ENCODE measurements at regions not wholly inside any gene's neighbourhood (a gene's known extent, or its start where the extent isn't known, plus 50 kb on each side); places are given as distances from the start of the nearest gene placed in this dataset.

DNA sequence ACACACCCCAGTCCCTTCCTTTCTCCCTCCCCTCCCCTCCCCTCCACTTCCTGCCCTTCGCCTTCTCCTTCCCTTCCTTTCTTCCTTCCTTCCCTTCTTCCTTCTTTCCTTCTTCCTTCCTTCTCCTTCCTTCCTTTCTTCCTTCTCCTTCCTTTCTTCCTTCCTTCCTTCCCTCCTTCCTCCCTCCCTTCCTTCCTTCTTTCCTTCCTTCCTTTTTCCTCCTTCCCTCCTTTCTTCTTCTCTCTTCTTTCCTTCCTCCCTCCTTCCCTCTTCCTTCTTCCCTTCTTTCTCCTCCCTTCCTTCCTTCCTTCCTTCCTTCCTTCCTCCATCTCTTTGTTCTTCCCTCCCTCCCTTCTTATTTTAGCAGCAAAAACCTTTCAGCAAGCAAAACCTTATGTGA lies 162.1 kb downstream of the EFNB1 start:
- peak overlapping the region; percentile 84; the same call in 1 of the 2 replicates for H3K18ac ChIP-seq (ENCODE audit: low read depth, low read length)
- no peak for DNase-seq
- in situ Hi-C loops (cut with MboI; ENCODE audit: low sequenced_read_pairs) = no loop called here

More for the DNA sequence above, 162.1 kb downstream of the EFNB1 start:
- 64% methylated on average over 1 of the region's 1 CpG; no CpG with 5 or more reads in 1 of the 2 experiments for WGBS, 2 experiments (ENCODE audit: extremely low coverage in 2 of 2, insufficient read length in 1 of 2)
- H3K4me3 ChIP-seq (ENCODE audit: insufficient read depth, low read depth, low read length) = no peak overlapping the region
- H4K20me1 ChIP-seq (ENCODE audit: insufficient read depth, low read length) = no peaks in the 10 kb centered on the region
- no peaks in the 10 kb centered on the region for H3K36me3 ChIP-seq (ENCODE audit: control insufficient read depth, insufficient read depth, low read length)
- CTCF ChIA-PET = no interaction called here
- H4K91ac ChIP-seq (ENCODE audit: insufficient read depth, low read depth, low read length) = 0 out of 2 replicates have a peak overlapping the region, but pooled peaks have one; percentile 39
- no peak overlapping the region for H2BK5ac ChIP-seq (ENCODE audit: low read depth, low read length, poor library complexity, severe bottlenecking)
- H3K27me3 ChIP-seq (ENCODE audit: control insufficient read depth, insufficient read depth, low read length) = peaks cover 8% of the 10 kb centered on the region; the same call in 1 of the 2 replicates
- no peak overlapping the region for H2AFZ ChIP-seq (replicated peaks; ENCODE audit: low read length, poor library complexity)
- H3K79me1 ChIP-seq (ENCODE audit: low read depth in 1 of 2, low read length in 2 of 2) = no peaks in the 10 kb centered on the region
- 0 out of 2 replicates have a peak, but pooled peaks cover 6% of the 10 kb centered on the region for H3K9me1 ChIP-seq (ENCODE audit: insufficient read depth, low read length)
- H3K9ac ChIP-seq (ENCODE audit: low read depth, low read length) = no peak overlapping the region
- no peak overlapping the region for H2BK120ac ChIP-seq (ENCODE audit: low read depth, low read length)
- no peak overlapping the region; a peak in 1 of 4 replicates for H4K8ac ChIP-seq (ENCODE audit: low read depth in 2 of 2, low read length in 2 of 2)
- intact Hi-C loops (cut with micrococcal nuclease) = loop anchor here (10.0 kb wide), 1 partner anchor 234 kb away; no protein-coding TSS in a partner anchor
- POLR2A ChIA-PET (ENCODE audit: unreplicated experiment) = no interaction called here
- H3K4me2 ChIP-seq (ENCODE audit: low read depth, low read length) = no peak overlapping the region
- no TSS peak for BruUV-seq (replicated peaks)
- H3K56ac ChIP-seq (ENCODE audit: extremely low read depth, insufficient read depth, low read length) = no peak overlapping the region
- no peak overlapping the region for H3K23ac ChIP-seq (ENCODE audit: low read depth, low read length)
- H3K4me1 ChIP-seq (ENCODE audit: control insufficient read depth, insufficient read depth, low read length) = peaks cover 16% of the 10 kb centered on the region
- no peak overlapping the region for H4K5ac ChIP-seq (ENCODE audit: low read depth, low read length)
- peak overlapping the region; percentile 15; the same call in 1 of the 2 replicates for H3K4ac ChIP-seq (ENCODE audit: low read depth, low read length)
- H2BK15ac ChIP-seq (ENCODE audit: low read depth, low read length) = no peak overlapping the region; the same call in 2 of the 3 replicates
- no peaks in the 10 kb centered on the region; the same call in 1 of the 2 replicates for H3K9me3 ChIP-seq (ENCODE audit: control insufficient read depth, insufficient read depth, low read length)
- H2AK9ac ChIP-seq (replicated peaks; ENCODE audit: low read depth, low read length, poor library complexity) = no peak overlapping the region
- no peak for ATAC-seq (ENCODE audit: low read depth)
- no peak overlapping the region for H3K27ac ChIP-seq (ENCODE audit: insufficient read depth, low read length)
- no peak overlapping the region; the same call in 1 of the 2 replicates for H2BK20ac ChIP-seq (ENCODE audit: low read depth, low read length)
- dilution Hi-C loops (cut with HindIII; ENCODE audit: low sequenced_read_pairs, unreplicated experiment) = no loop called here
- no peak overlapping the region for H3K14ac ChIP-seq (replicated peaks; ENCODE audit: low read depth, low read length)
- peak overlapping the region; percentile 27; the same call in 1 of the 2 replicates for H2AK5ac ChIP-seq (ENCODE audit: low read depth, low read length)
- TF ChIP-seq POLR2A (IDR thresholded peaks at IDR 0.05; ENCODE audit: low read depth, low read length) (no peak), NFE2L2 (IDR thresholded peaks at IDR 0.05; ENCODE audit: low read depth, low read length) (no peak), BHLHE40 (IDR thresholded peaks at IDR 0.05; ENCODE audit: low read depth, low read length) (no peak), SMC3 (IDR thresholded peaks at IDR 0.05; ENCODE audit: low read depth, low read length) (no peak), RCOR1 (IDR thresholded peaks at IDR 0.05; ENCODE audit: insufficient replicate concordance, low read length) (no peak), FOS (IDR thresholded peaks at IDR 0.05; ENCODE audit: low read depth, low read length) (no peak), MXI1 (IDR thresholded peaks at IDR 0.05; ENCODE audit: borderline replicate concordance, low read depth, low read length) (no peak), RFX5 (IDR thresholded peaks at IDR 0.05; ENCODE audit: low read depth, low read length) (no peak)
- TF ChIP-seq, protein P1, sequence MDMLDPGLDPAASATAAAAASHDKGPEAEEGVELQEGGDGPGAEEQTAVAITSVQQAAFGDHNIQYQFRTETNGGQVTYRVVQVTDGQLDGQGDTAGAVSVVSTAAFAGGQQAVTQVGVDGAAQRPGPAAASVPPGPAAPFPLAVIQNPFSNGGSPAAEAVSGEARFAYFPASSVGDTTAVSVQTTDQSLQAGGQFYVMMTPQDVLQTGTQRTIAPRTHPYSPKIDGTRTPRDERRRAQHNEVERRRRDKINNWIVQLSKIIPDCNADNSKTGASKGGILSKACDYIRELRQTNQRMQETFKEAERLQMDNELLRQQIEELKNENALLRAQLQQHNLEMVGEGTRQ (IDR thresholded peaks at IDR 0.05; ENCODE audit: low read depth, low read length) = no peak
- TF ChIP-seq, protein P2, sequence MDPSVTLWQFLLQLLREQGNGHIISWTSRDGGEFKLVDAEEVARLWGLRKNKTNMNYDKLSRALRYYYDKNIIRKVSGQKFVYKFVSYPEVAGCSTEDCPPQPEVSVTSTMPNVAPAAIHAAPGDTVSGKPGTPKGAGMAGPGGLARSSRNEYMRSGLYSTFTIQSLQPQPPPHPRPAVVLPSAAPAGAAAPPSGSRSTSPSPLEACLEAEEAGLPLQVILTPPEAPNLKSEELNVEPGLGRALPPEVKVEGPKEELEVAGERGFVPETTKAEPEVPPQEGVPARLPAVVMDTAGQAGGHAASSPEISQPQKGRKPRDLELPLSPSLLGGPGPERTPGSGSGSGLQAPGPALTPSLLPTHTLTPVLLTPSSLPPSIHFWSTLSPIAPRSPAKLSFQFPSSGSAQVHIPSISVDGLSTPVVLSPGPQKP (IDR thresholded peaks at IDR 0.05; ENCODE audit: borderline replicate concordance, low read depth, low read length) = no peak
- TF ChIP-seq, protein P3, sequence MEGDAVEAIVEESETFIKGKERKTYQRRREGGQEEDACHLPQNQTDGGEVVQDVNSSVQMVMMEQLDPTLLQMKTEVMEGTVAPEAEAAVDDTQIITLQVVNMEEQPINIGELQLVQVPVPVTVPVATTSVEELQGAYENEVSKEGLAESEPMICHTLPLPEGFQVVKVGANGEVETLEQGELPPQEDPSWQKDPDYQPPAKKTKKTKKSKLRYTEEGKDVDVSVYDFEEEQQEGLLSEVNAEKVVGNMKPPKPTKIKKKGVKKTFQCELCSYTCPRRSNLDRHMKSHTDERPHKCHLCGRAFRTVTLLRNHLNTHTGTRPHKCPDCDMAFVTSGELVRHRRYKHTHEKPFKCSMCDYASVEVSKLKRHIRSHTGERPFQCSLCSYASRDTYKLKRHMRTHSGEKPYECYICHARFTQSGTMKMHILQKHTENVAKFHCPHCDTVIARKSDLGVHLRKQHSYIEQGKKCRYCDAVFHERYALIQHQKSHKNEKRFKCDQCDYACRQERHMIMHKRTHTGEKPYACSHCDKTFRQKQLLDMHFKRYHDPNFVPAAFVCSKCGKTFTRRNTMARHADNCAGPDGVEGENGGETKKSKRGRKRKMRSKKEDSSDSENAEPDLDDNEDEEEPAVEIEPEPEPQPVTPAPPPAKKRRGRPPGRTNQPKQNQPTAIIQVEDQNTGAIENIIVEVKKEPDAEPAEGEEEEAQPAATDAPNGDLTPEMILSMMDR (conservative IDR thresholded peaks at IDR 0.05; ENCODE audit: low read depth, low read length) = no peak

Data from IMR-90 (cell line).